Pancreas (tissue), 10 donors: ENCODE measurements at regions not wholly inside any gene's neighbourhood (a gene's known extent, or its start where the extent isn't known, plus 50 kb on each side); places are given as distances from the start of the nearest gene placed in this dataset.

Experiments used
- ATAC-seq, 4 donors: fragments of 200-7000 bp; cut with Tn5 transposase; one replicate each; pipeline versions ENCODE4 v1.8.0 to v1.9.1; 2020; ENCODE audit warnings: mild to moderate bottlenecking in 4 of 4, moderate library complexity in 4 of 4
- DNase-seq, 6 donors: peaks; one replicate each; pipeline ENCODE4 v3.0.0-alpha.2; 2020
- FAIRE-seq: peaks from 2 replicates; lab custom pipeline; 2012; peaks lifted over from hg19 to GRCh38; lab: Jason Lieb, UNC
- H3K27ac ChIP-seq, 4 donors: fragments of 200-600 bp; sonication (generic); 1 replicate in 3 of 4; 2 replicates in 1 of 4; pipeline versions ENCODE4 v1.5.0 to v1.8.0; 2020
- H3K27me3 ChIP-seq, 4 donors: fragments of 200-600 bp; one replicate each; pipeline ENCODE4 v1.8.0; 2021
- H3K36me3 ChIP-seq, 3 donors: fragments of 200-600 bp; sonication (generic) in 1 of 3; one replicate each; pipeline versions ENCODE4 v1.5.0 to v1.8.0; 2020 to 2021
- H3K4me1 ChIP-seq, 3 donors: fragments of 200-600 bp; one replicate each; pipeline ENCODE4 v1.8.0; 2021
- H3K4me3 ChIP-seq, 4 donors: fragments of 200-600 bp; sonication (generic) in 2 of 4; one replicate each; pipeline versions ENCODE4 v1.5.0 to v1.8.0; 2020 to 2021
- H3K9me3 ChIP-seq, 4 donors: fragments of 200-600 bp; one replicate each; pipeline ENCODE4 v1.8.0; 2021
- CTCF ChIP-seq, 4 donors: fragments of 200-600 bp; sonication (generic) in 3 of 4; IDR thresholded peaks; one replicate each; pipeline versions ENCODE4 v1.5.0 to v1.8.0; 2021; ENCODE audit warnings: antibody characterized with exemption in 4 of 4
- WGBS, 2 donors: extraction: QIAGEN DNeasy Blood & Tissue Kit; methylation state at CpG; one replicate each; pipeline ENCODE4 v1.1.7; 2013; 5-methylcytosine and 5-hydroxymethylcytosine counted together
- intact Hi-C, 3 donors: fragments of 100-400 bp; cut with DNase I; formaldehyde crosslinking; loops; one replicate each; pipeline versions ENCODE4 v1.11.1 to v1.14.2; 2022
- donor health status: healthy with polysubstance abuse.
- donor health status: DM: no; HTN: no; CAD: no; lungs with moderate emphysema.
- donor health status: DM: no; HTN: no; CAD: no.
- donor health status: control.
- donor health status: control.
- donor health status: Bipolar disorder and iron deficiency.
- donor health status: DM: yes; HTN: yes; CAD: no.
- donor health status: DM: no; HTN: no; CAD: no.
- donor health status: DM: no; HTN: no; CAD: no.
- donor health status: DM: yes; HTN: yes; CAD: no.

DNA sequence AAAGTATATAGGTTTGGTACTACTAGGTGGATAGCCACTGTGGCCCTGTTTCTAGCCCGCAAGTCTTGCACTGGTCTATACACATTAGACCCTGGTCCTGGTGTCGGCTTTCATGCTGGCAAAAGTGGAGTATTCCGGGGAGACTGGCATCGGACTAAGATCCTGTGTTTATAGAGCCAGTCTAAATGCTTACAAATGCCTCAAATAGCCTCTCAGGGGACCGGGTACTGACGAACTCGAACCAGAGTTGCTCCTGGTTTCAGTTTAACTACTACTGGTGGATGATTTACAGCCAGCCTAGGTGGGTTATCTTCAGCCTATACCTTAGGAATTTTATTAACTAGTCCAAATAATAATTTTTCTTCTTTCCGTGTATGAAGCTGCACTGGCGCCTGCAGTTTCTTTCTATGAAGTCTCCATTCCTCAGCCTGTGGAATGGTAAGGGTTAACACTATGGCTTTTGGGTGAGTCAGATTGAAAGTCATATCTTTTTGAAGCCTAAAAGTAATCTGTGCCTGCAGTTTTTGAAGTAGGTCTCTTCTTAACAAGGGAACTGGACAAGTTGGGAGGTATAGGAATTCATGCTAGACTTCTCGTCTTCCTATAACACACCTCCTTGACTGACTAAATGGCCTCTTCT, 51.3 kb downstream of the OR10H4 start:
- no peak for TF ChIP-seq CTCF (IDR thresholded peaks at IDR 0.05)
- H3K4me1 ChIP-seq: no peaks in the 10 kb centered on the region
- peak in 2 of 4 donors; percentile 36 to 62 for ATAC-seq
- no peaks in the 10 kb centered on the region for H3K27me3 ChIP-seq
- DNase-seq: no peak
- 60 to 62% methylated on average over 10 of the region's 10 CpGs for WGBS, 2 donors
- FAIRE-seq: no peak
- H3K27ac ChIP-seq: peak overlapping the region in 3 of 4 donors; percentile 45 to 57 (median 51)
- H3K4me3 ChIP-seq: no peak overlapping the region
- intact Hi-C loops: no loop called here
- no peaks in the 10 kb centered on the region for H3K36me3 ChIP-seq
- no peaks in the 10 kb centered on the region for H3K9me3 ChIP-seq

GRCh38 chr19:16001481-16002312, 52.9 kb downstream of the OR10H4 start:
- 35 to 39% methylated on average over 12 of the region's 12 CpGs for WGBS, 2 donors
- FAIRE-seq (no peak), DNase-seq (peak in 3 of 6 donors; percentile 28 to 35 (median 34)), ATAC-seq (peak; percentile 82 to 94 (median 88))
- H3K4me3 ChIP-seq: peak overlapping the region in 1 of 4 donors; percentile 28
- TF ChIP-seq CTCF (IDR thresholded peaks at IDR 0.05): no peak
- peak overlapping the region in 3 of 4 donors; percentile 38 to 63 (median 62) for H3K27ac ChIP-seq
- H3K36me3 ChIP-seq: no peaks in the 10 kb centered on the region
- H3K9me3 ChIP-seq: no peaks in the 10 kb centered on the region
- intact Hi-C loops: no loop called here
- H3K27me3 ChIP-seq: no peaks in the 10 kb centered on the region
- H3K4me1 ChIP-seq: no peaks in the 10 kb centered on the region

- FAIRE-seq: no peak
- Histone ChIP-seq H3K27ac (peak overlapping the region in 3 of 4 donors; percentile 38 to 63 (median 62)), H3K4me1 (no peaks in the 10 kb centered on the region), H3K36me3 (no peaks in the 10 kb centered on the region), H3K9me3 (no peaks in the 10 kb centered on the region), H3K27me3 (no peaks in the 10 kb centered on the region), H3K4me3 (peak overlapping the region in 1 of 4 donors; percentile 28)
- no peak for DNase-seq
- ATAC-seq: peak in 2 of 4 donors; percentile 15 to 30
- no peak for TF ChIP-seq CTCF (IDR thresholded peaks at IDR 0.05)
- 72 to 80% methylated on average over 11 of the region's 11 CpGs for WGBS, 2 donors
- intact Hi-C loops: no loop called here
Measured at GRCh38 chr19:16002406-16003384, 53.9 kb downstream of the OR10H4 start.

GRCh38 chr19:16003391-16003790, 54.6 kb downstream of the OR10H4 start:
- H3K36me3 ChIP-seq: no peaks in the 10 kb centered on the region
- no peaks in the 10 kb centered on the region for H3K27me3 ChIP-seq
- DNase-seq (no peak), ATAC-seq (no peak), FAIRE-seq (no peak)
- no peak for TF ChIP-seq CTCF (IDR thresholded peaks at IDR 0.05)
- no peak overlapping the region for H3K4me3 ChIP-seq
- H3K27ac ChIP-seq: no peak overlapping the region
- intact Hi-C loops: no loop called here
- H3K4me1 ChIP-seq: no peaks in the 10 kb centered on the region
- WGBS, 2 donors: 72 to 83% methylated on average over 3 of the region's 3 CpGs
- no peaks in the 10 kb centered on the region for H3K9me3 ChIP-seq
